ENCODE measurements at regions not wholly inside any gene's neighbourhood (a gene's known extent, or its start where the extent isn't known, plus 50 kb on each side); places are given as distances from the start of the nearest gene placed in this dataset.

DNA sequence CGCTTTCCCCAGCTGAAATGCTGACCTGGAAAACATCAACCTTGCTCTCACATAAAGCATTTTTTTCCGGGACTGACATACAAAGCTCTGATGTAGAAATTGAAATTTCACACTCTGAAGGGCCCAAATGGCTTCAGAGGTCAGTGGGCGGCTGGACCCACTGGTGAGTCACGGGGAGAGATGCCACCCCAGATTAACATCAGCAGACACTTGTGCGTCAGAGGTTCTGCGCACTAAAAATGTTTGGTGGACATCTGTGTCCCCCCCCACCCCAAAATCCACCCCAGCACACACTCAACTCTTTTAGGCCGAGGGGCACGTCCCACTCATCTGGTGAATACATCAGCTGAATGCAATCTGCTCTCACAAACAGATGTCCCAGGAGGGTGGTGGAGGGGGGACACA lies 208.9 kb downstream of the ASB1 start:
- Mint-ChIP-seq H3K36me3 (ENCODE audit: low read depth) (no peaks in the 10 kb centered on the region), H3K4me1 (peaks cover 18% of the 10 kb centered on the region), H3K27ac (peak overlapping the region; percentile 85), H3K27me3 (ENCODE audit: low read depth, poor library complexity) (peaks cover 22% of the 10 kb centered on the region), H3K9me3 (no peaks in the 10 kb centered on the region), H3K4me3 (no peak overlapping the region)
- DNase-seq = no peak
- no peak for TF ChIP-seq CTCF (IDR thresholded peaks at IDR 0.05)

- H3K27ac Mint-ChIP-seq = peak overlapping the region; percentile 4
- TF ChIP-seq CTCF (IDR thresholded peaks at IDR 0.05) = no peak
- H3K27me3 Mint-ChIP-seq (ENCODE audit: low read depth, poor library complexity) = peaks cover 22% of the 10 kb centered on the region
- H3K36me3 Mint-ChIP-seq (ENCODE audit: low read depth) = no peaks in the 10 kb centered on the region
- peaks cover 18% of the 10 kb centered on the region for H3K4me1 Mint-ChIP-seq
- H3K9me3 Mint-ChIP-seq = no peaks in the 10 kb centered on the region
- no peak for DNase-seq
- H3K4me3 Mint-ChIP-seq = no peak overlapping the region
Observed at GRCh38 chr2:238636269-238637073, 209.7 kb downstream of the ASB1 start.

GRCh38 chr2:238638100-238638981 lies 209.5 kb upstream of the TWIST2 start:
- H3K4me3 Mint-ChIP-seq = no peak overlapping the region
- no peak for DNase-seq
- H3K4me1 Mint-ChIP-seq = peaks cover 18% of the 10 kb centered on the region
- no peaks in the 10 kb centered on the region for H3K9me3 Mint-ChIP-seq
- no peaks in the 10 kb centered on the region for H3K36me3 Mint-ChIP-seq (ENCODE audit: low read depth)
- H3K27ac Mint-ChIP-seq = no peak overlapping the region
- H3K27me3 Mint-ChIP-seq (ENCODE audit: low read depth, poor library complexity) = peaks cover 18% of the 10 kb centered on the region
- TF ChIP-seq CTCF (IDR thresholded peaks at IDR 0.05) = no peak

DNA sequence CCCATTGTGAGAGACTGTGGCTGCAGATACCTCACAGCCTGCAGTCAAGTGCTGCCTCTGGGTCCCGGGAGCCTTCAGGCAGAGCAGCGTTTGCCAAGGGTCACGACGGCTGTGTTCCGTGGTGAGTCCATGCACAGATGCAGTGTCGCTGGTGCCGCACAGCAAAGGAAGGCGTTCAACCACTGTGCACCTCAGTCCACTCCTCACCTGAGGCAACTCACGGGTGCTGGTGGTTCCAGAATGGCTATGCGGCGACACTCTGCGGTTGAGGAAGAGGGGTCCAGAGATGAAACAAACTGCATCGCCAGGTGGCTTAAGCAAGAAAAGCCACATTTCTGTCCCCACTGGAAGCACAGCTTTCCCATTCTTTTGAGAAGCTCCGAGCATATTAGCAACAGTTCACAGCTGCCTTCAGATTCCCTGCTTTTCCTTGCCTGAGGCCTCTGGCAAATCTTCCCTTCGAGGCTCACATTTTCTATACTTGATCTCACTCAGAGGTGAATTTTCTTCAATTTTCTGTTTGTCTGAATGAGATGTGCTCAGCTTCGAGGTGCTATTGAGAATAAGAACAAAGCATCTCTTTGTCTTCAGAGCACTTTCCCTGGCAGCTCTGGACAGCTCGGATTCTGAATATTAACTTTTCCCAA lies 208.8 kb upstream of the TWIST2 start:
- no peak for TF ChIP-seq CTCF (IDR thresholded peaks at IDR 0.05)
- no peak for DNase-seq
- H3K4me1 Mint-ChIP-seq = peaks cover 26% of the 10 kb centered on the region
- peaks cover 15% of the 10 kb centered on the region for H3K27me3 Mint-ChIP-seq (ENCODE audit: low read depth, poor library complexity)
- H3K4me3 Mint-ChIP-seq = no peak overlapping the region
- H3K9me3 Mint-ChIP-seq = no peaks in the 10 kb centered on the region
- no peaks in the 10 kb centered on the region for H3K36me3 Mint-ChIP-seq (ENCODE audit: low read depth)
- H3K27ac Mint-ChIP-seq = no peak overlapping the region

DNA sequence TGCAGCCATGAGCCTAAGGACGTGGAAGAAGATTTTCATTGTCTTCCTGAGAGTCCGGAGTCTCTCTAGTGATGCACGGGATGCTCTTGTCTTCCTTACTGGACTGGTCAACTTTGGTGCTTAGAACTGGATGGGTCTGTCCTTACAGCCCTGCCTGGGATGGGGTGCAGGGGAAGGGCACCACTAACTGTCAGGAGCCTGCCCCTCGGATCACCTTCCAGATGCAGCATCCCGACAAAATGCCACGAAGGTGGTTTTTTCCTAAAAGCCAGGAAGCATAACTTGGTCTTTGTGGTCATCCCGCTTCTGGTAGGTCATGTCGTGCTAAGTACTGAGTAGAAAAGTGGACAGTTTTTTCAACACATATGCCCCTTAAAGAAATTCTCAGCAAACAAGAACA lies 207.4 kb upstream of the TWIST2 start:
- Mint-ChIP-seq H3K4me3 (no peak overlapping the region), H3K9me3 (no peaks in the 10 kb centered on the region), H3K27me3 (ENCODE audit: low read depth, poor library complexity) (peaks cover 15% of the 10 kb centered on the region), H3K27ac (no peak overlapping the region), H3K4me1 (peaks cover 31% of the 10 kb centered on the region), H3K36me3 (ENCODE audit: low read depth) (no peaks in the 10 kb centered on the region)
- TF ChIP-seq CTCF (IDR thresholded peaks at IDR 0.05) = no peak
- DNase-seq = no peak
